ENCODE measurements at regions not wholly inside any gene's neighbourhood (a gene's known extent, or its start where the extent isn't known, plus 50 kb on each side); places are given as distances from the start of the nearest gene placed in this dataset.

DNA sequence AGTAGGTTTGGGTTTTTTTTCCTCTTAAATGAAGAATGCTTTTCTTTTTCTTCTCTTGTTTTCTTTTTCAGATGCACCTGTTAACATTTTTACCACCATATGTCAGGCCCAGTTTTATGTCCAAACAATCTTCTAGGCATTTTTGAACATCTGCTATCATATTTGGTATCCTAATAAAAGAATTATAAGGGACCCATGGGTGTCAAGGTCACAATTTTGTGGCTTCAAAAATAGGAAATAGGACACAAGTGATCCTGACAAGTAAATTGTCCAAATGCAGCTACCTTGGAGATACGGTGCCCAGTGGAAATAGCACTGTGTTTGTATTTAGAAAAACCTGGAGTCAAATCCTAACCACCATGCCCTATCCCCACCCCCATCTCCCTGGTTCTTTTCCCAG lies 270.3 kb downstream of the MZT1 start:
- no peak overlapping the region for H3K4me3 ChIP-seq (ENCODE audit: low read depth, low read length, poor library complexity, severe bottlenecking)
- no peaks in the 10 kb centered on the region for H3K4me1 ChIP-seq (ENCODE audit: insufficient read depth, low read length, poor library complexity, severe bottlenecking)
- POLR2A ChIA-PET (ENCODE audit: low non-redundant PET) = no interaction called here
- H3K36me3 ChIP-seq (ENCODE audit: insufficient read depth, low read length, poor library complexity, severe bottlenecking) = no peaks in the 10 kb centered on the region
- H3K27ac ChIP-seq (ENCODE audit: low read depth, low read length, poor library complexity, severe bottlenecking) = no peak overlapping the region
- no peaks in the 10 kb centered on the region for H3K9me3 ChIP-seq (ENCODE audit: low read depth, low read length, poor library complexity, severe bottlenecking)
- BruUV-seq (replicated peaks) = no TSS peak
- peaks cover 14% of the 10 kb centered on the region for H3K27me3 ChIP-seq (replicated peaks; ENCODE audit: insufficient read depth, low read depth, low read length, poor library complexity)
- intact Hi-C loops (cut with micrococcal nuclease; ENCODE audit: unreplicated experiment) = no loop called here
- no peak for DNase-seq (ENCODE audit: low spot score)
- TF ChIP-seq EZH2 (IDR thresholded peaks at IDR 0.05; ENCODE audit: borderline replicate concordance, low read depth, low read length, poor library complexity, severe bottlenecking) (no peak), CTCF (conservative IDR thresholded peaks at IDR 0.05; ENCODE audit: low read depth, low read length) (no peak)
- CTCF ChIA-PET = no interaction called here

DNA sequence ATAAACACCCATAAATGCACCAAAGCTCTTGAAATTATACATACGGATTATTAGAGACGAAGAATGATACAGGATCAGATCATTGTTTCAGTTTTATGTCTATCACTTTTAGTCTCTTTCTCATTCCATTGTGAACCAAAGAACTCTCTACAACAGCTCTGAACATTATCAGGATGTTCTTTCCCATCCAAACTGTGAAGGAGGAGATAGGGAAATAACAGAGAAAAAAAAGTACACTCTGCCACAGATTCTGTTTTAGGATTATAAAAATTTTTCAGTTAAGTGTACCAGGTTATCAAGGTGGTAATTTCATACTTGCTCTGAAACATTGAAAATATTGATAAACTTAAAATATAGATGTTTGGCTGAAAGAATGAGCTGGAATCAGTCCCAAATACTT lies 270.9 kb downstream of the MZT1 start:
- ChIA-PET POLR2A (ENCODE audit: low non-redundant PET) (no interaction called here), CTCF (no interaction called here)
- DNase-seq (ENCODE audit: low spot score) = no peak
- Histone ChIP-seq H3K4me1 (ENCODE audit: insufficient read depth, low read length, poor library complexity, severe bottlenecking) (no peaks in the 10 kb centered on the region), H3K27ac (ENCODE audit: low read depth, low read length, poor library complexity, severe bottlenecking) (no peak overlapping the region), H3K4me3 (ENCODE audit: low read depth, low read length, poor library complexity, severe bottlenecking) (no peak overlapping the region), H3K9me3 (ENCODE audit: low read depth, low read length, poor library complexity, severe bottlenecking) (no peaks in the 10 kb centered on the region), H3K36me3 (ENCODE audit: insufficient read depth, low read length, poor library complexity, severe bottlenecking) (no peaks in the 10 kb centered on the region), H3K27me3 (replicated peaks; ENCODE audit: insufficient read depth, low read depth, low read length, poor library complexity) (peaks cover 11% of the 10 kb centered on the region)
- no TSS peak for BruUV-seq (replicated peaks)
- no peak for TF ChIP-seq CTCF (conservative IDR thresholded peaks at IDR 0.05; ENCODE audit: low read depth, low read length)
- no peak for TF ChIP-seq EZH2 (IDR thresholded peaks at IDR 0.05; ENCODE audit: borderline replicate concordance, low read depth, low read length, poor library complexity, severe bottlenecking)
- intact Hi-C loops (cut with micrococcal nuclease; ENCODE audit: unreplicated experiment) = no loop called here

GRCh38 chr13:72453161-72453560 lies 274.3 kb downstream of the MZT1 start:
- Histone ChIP-seq H3K4me3 (ENCODE audit: low read depth, low read length, poor library complexity, severe bottlenecking) (no peak overlapping the region), H3K4me1 (ENCODE audit: insufficient read depth, low read length, poor library complexity, severe bottlenecking) (no peaks in the 10 kb centered on the region), H3K9me3 (ENCODE audit: low read depth, low read length, poor library complexity, severe bottlenecking) (no peaks in the 10 kb centered on the region), H3K27me3 (replicated peaks; ENCODE audit: insufficient read depth, low read depth, low read length, poor library complexity) (no peaks in the 10 kb centered on the region), H3K27ac (ENCODE audit: low read depth, low read length, poor library complexity, severe bottlenecking) (no peak overlapping the region), H3K36me3 (ENCODE audit: insufficient read depth, low read length, poor library complexity, severe bottlenecking) (no peaks in the 10 kb centered on the region)
- no peak for TF ChIP-seq CTCF (conservative IDR thresholded peaks at IDR 0.05; ENCODE audit: low read depth, low read length)
- TF ChIP-seq EZH2 (IDR thresholded peaks at IDR 0.05; ENCODE audit: borderline replicate concordance, low read depth, low read length, poor library complexity, severe bottlenecking) = no peak
- BruUV-seq (replicated peaks) = no TSS peak
- ChIA-PET CTCF (no interaction called here), POLR2A (ENCODE audit: low non-redundant PET) (no interaction called here)
- intact Hi-C loops (cut with micrococcal nuclease; ENCODE audit: unreplicated experiment) = no loop called here
- DNase-seq (ENCODE audit: low spot score) = no peak
